KMS-11 (cell line): ENCODE measurements at regions not wholly inside any gene's neighbourhood (a gene's known extent, or its start where the extent isn't known, plus 50 kb on each side); places are given as distances from the start of the nearest gene placed in this dataset.

Source experiments
- H2AFZ ChIP-seq: fragments of 200-600 bp; sonication (generic); 2 replicates; pipeline ENCODE4 v1.6.1; 2016; ENCODE audit warnings: antibody characterized with exemption, mixed run types, low read depth
- H3K27ac ChIP-seq: fragments of 200-600 bp; sonication (generic); 2 replicates; pipeline ENCODE4 v1.6.1; 2016; ENCODE audit warnings: mild to moderate bottlenecking, mixed run types
- H3K27me3 ChIP-seq: fragments of 200-600 bp; sonication (generic); 2 replicates; pipeline ENCODE4 v1.6.1; 2017; ENCODE audit warnings: mild to moderate bottlenecking, low read depth, mixed run types, moderate library complexity; ENCODE audit not compliant: insufficient read depth
- H3K36me3 ChIP-seq: fragments of 200-600 bp; sonication (generic); 2 replicates; pipeline ENCODE4 v1.6.1; 2017; ENCODE audit warnings: mild to moderate bottlenecking, mixed run types; ENCODE audit not compliant: insufficient read depth
- H3K4me1 ChIP-seq: fragments of 200-600 bp; sonication (generic); 2 replicates; pipeline ENCODE4 v1.6.1; 2016; ENCODE audit warnings: mild to moderate bottlenecking, low read depth, mixed run types; ENCODE audit not compliant: poor library complexity, severe bottlenecking
- H3K4me2 ChIP-seq: fragments of 200-600 bp; sonication (generic); 2 replicates; pipeline ENCODE4 v1.7.0; 2016; ENCODE audit warnings: mild to moderate bottlenecking, mixed run types
- H3K4me3 ChIP-seq: fragments of 200-600 bp; sonication (generic); IDR thresholded peaks from 2 replicates; pipeline ENCODE4 v1.6.1; 2017; ENCODE audit warnings: low read depth, low read length, mixed read lengths; ENCODE audit not compliant: insufficient read depth
- H3K79me2 ChIP-seq: fragments of 200-600 bp; sonication (generic); 2 replicates; pipeline ENCODE4 v1.6.1; 2016; ENCODE audit warnings: low read depth, mixed run types; ENCODE audit not compliant: insufficient read depth
- H3K9ac ChIP-seq: fragments of 200-600 bp; sonication (generic); 2 replicates; pipeline ENCODE4 v1.6.1; 2016; ENCODE audit warnings: mild to moderate bottlenecking, mixed run types
- H4K20me1 ChIP-seq: fragments of 200-600 bp; sonication (generic); 2 replicates; pipeline ENCODE4 v1.6.1; 2016; ENCODE audit warnings: mild to moderate bottlenecking, mixed run types; ENCODE audit not compliant: insufficient read depth
- TF ChIP-seq, protein P1 (sequence below): fragments of 200-600 bp; sonication (generic); conservative IDR thresholded peaks from 2 replicates; pipeline ENCODE4 v1.6.1; 2017; ENCODE audit warnings: low read depth, mild to moderate bottlenecking, antibody characterized with exemption, low read length, moderate library complexity, mixed read lengths

DNA sequence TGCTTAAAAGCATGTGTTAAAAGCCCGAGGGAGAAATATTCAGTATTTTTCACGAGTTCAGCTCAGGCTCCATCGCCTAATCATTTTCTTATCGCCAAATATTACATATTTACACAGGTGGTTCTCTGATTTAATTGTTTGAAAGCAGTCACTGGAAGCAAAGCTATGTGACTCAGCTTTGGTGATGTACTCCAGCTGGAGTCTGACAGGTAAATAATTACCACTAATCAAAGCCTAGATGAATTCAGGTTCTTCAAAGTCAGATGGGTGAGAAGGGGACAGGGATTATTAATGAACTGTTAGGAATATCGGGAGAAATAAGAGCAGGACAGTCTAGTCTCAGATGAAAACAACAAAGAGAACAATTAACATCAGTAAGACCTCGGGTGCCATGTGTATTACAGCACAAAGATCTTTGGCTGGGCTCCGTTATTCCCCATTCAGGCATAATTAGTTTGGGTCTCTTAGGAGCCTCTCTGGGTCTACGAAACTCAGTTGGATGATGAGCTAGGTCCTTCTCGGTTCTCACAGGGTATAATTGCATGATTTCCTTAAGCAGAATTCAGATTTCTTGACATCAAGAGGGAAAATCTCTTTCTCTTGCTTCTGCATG, 331.7 kb upstream of the ADAMTS9 start:
- H3K36me3 ChIP-seq: no peaks in the 10 kb centered on the region
- no peak overlapping the region for H3K27ac ChIP-seq
- H4K20me1 ChIP-seq: no peaks in the 10 kb centered on the region
- no peaks in the 10 kb centered on the region for H3K27me3 ChIP-seq
- no peak overlapping the region for H3K9ac ChIP-seq
- no peak overlapping the region for H3K4me3 ChIP-seq
- H3K79me2 ChIP-seq: no peaks in the 10 kb centered on the region
- H3K4me1 ChIP-seq: no peaks in the 10 kb centered on the region
- no peak overlapping the region for H3K4me2 ChIP-seq
- no peak overlapping the region for H2AFZ ChIP-seq
- TF ChIP-seq, protein P1, sequence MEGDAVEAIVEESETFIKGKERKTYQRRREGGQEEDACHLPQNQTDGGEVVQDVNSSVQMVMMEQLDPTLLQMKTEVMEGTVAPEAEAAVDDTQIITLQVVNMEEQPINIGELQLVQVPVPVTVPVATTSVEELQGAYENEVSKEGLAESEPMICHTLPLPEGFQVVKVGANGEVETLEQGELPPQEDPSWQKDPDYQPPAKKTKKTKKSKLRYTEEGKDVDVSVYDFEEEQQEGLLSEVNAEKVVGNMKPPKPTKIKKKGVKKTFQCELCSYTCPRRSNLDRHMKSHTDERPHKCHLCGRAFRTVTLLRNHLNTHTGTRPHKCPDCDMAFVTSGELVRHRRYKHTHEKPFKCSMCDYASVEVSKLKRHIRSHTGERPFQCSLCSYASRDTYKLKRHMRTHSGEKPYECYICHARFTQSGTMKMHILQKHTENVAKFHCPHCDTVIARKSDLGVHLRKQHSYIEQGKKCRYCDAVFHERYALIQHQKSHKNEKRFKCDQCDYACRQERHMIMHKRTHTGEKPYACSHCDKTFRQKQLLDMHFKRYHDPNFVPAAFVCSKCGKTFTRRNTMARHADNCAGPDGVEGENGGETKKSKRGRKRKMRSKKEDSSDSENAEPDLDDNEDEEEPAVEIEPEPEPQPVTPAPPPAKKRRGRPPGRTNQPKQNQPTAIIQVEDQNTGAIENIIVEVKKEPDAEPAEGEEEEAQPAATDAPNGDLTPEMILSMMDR: no peak

DNA sequence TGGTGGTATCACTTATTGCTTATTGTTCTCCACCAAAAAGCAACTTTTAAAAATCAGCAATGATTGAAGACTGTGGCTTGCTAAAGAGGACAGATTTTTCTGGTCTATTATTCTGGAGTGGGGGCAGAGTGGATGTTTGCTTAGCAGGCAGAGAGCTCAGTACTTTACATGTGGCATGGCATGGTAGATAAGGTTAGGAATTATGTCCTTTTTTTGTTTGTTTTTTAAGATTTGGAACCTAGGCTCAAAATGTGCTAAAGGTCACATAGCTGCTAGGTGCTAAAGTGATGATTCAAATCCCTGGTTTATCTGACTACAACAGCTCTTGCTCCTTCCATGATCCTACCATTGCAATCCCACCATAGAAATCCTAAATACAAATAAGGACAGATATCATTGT, 331.0 kb upstream of the ADAMTS9 start:
- no peak overlapping the region for H3K4me2 ChIP-seq
- H3K27ac ChIP-seq: no peak overlapping the region
- H3K4me3 ChIP-seq: no peak overlapping the region
- H3K4me1 ChIP-seq: no peaks in the 10 kb centered on the region
- no peak overlapping the region for H2AFZ ChIP-seq
- H4K20me1 ChIP-seq: no peaks in the 10 kb centered on the region
- H3K9ac ChIP-seq: no peak overlapping the region
- H3K79me2 ChIP-seq: no peaks in the 10 kb centered on the region
- TF ChIP-seq, protein P1: no peak
- H3K27me3 ChIP-seq: no peaks in the 10 kb centered on the region
- no peaks in the 10 kb centered on the region for H3K36me3 ChIP-seq

DNA sequence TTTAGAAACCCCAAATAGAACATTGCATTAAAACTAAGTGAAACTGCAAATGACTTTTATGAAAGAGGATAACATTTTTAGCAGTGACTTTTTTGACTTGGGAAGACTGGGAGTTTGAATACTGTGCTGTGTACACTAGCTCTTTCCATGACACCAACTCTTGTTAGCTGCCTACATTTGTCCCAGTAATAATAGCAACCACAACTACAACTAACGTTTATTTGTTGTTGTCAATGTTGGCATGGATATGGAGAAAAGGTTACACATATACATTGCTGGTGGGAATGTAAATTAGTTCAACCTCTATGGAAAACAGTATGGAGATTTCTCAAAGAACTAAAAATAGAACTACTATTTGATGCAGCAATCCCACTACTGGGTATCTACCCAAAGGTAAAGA, 329.6 kb upstream of the ADAMTS9 start:
- Histone ChIP-seq H3K9ac (no peak overlapping the region), H3K36me3 (no peaks in the 10 kb centered on the region), H2AFZ (no peak overlapping the region), H3K27me3 (no peaks in the 10 kb centered on the region), H3K79me2 (no peaks in the 10 kb centered on the region), H3K4me3 (no peak overlapping the region), H3K4me1 (no peaks in the 10 kb centered on the region), H3K4me2 (no peak overlapping the region), H4K20me1 (no peaks in the 10 kb centered on the region), H3K27ac (no peak overlapping the region)
- TF ChIP-seq, protein P1: no peak

DNA sequence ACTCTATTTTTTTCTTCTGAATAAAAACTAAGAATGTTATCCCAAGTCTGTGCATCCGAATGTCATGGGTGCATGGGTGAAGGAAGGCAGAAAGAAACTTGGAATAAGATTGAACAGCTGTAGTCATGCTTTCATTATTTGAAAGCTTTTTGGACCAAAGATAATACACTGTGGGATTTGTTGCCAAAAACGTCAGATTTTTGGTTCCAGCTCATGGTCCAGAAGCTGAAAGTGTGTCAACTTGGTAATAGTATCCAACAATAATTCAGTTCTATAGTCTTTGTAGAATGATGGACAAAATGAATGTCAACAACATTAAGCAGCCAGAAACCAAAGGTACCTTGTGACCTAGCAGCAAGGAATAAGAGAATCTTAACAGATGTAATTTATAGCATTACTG, 327.9 kb upstream of the ADAMTS9 start:
- Histone ChIP-seq H4K20me1 (no peaks in the 10 kb centered on the region), H3K4me2 (no peak overlapping the region), H3K79me2 (no peaks in the 10 kb centered on the region), H2AFZ (no peak overlapping the region), H3K4me3 (no peak overlapping the region), H3K27ac (no peak overlapping the region), H3K4me1 (no peaks in the 10 kb centered on the region), H3K36me3 (no peaks in the 10 kb centered on the region), H3K9ac (no peak overlapping the region), H3K27me3 (no peaks in the 10 kb centered on the region)
- TF ChIP-seq, protein P1: no peak
